CD4-positive, alpha-beta memory T cell (primary cell): ENCODE measurements at regions not wholly inside any gene's neighbourhood (a gene's known extent, or its start where the extent isn't known, plus 50 kb on each side); places are given as distances from the start of the nearest gene placed in this dataset.

Experiments used
- CTCF ChIA-PET: fragments of 350-600 bp; sonication (Branson Sonifier 250); formaldehyde crosslinking; loops from one replicate; lab custom pipeline; 2021; ENCODE audit warnings: inconsistent platforms; ENCODE audit not compliant: partially characterized antibody; lab: Charles Lee
- POLR2A ChIA-PET: fragments of 350-600 bp; sonication (Branson Sonifier 250); formaldehyde crosslinking; loops from one replicate; lab custom pipeline; 2021; ENCODE audit not compliant: partially characterized antibody; lab: Charles Lee
- DNase-seq, 5 donors: peaks; one replicate each; pipeline versions ENCODE4 v3.0.0 to v3.0.0-alpha.2; 2020 to 2022; ENCODE audit warnings: mixed read lengths in 1 of 5
- H3K27ac ChIP-seq: one replicate; pipeline ENCODE4 v1.7.0; 2013; ENCODE audit warnings: low read depth, low read length
- H3K27me3 ChIP-seq: 2 replicates; pipeline ENCODE4 v1.7.0; 2013; ENCODE audit warnings: mild to moderate bottlenecking, low read length, moderate library complexity; ENCODE audit not compliant: insufficient read depth
- H3K36me3 ChIP-seq: 2 replicates; pipeline ENCODE4 v1.7.0; 2013; ENCODE audit warnings: mild to moderate bottlenecking, low read length, moderate library complexity; ENCODE audit not compliant: insufficient read depth
- H3K4me1 ChIP-seq: 2 replicates; pipeline ENCODE4 v1.7.0; 2013; ENCODE audit warnings: mild to moderate bottlenecking, low read length, moderate library complexity; ENCODE audit not compliant: insufficient read depth
- H3K4me3 ChIP-seq, 2 donors: one replicate each; pipeline ENCODE4 v1.7.0; 2013; ENCODE audit warnings: low read length in 2 of 2, mild to moderate bottlenecking in 1 of 2
- H3K9me3 ChIP-seq, 2 donors: one replicate each; pipeline ENCODE4 v1.7.0; 2013; ENCODE audit warnings: low read length in 2 of 2, control low read depth in 1 of 2; ENCODE audit not compliant: control insufficient read depth in 1 of 2
- H3K27ac Mint-ChIP-seq, 7 donors: one replicate each; pipeline ENCODE4 v1.8.0; 2020 to 2021; ENCODE audit warnings: mixed read lengths in 7 of 7, mild to moderate bottlenecking in 6 of 7, inconsistent platforms in 3 of 7, moderate library complexity in 3 of 7
- H3K27me3 Mint-ChIP-seq, 2 donors: one replicate each; pipeline ENCODE4 v1.8.0; 2020 to 2021; ENCODE audit warnings: mixed read lengths in 2 of 2
- H3K36me3 Mint-ChIP-seq, 2 donors: one replicate each; pipeline ENCODE4 v1.8.0; 2020 to 2021; ENCODE audit warnings: mixed read lengths in 2 of 2, inconsistent platforms in 1 of 2, mild to moderate bottlenecking in 1 of 2
- H3K4me1 Mint-ChIP-seq, 4 donors: one replicate each; pipeline ENCODE4 v1.8.0; 2020 to 2021; ENCODE audit warnings: mixed read lengths in 4 of 4, mild to moderate bottlenecking in 1 of 4
- H3K4me3 Mint-ChIP-seq, 8 donors: one replicate each; pipeline ENCODE4 v1.8.0; 2020 to 2021; ENCODE audit warnings: mixed read lengths in 8 of 8, mild to moderate bottlenecking in 7 of 8, moderate library complexity in 6 of 8, inconsistent platforms in 3 of 8
- H3K9me3 Mint-ChIP-seq, 8 donors: one replicate each; pipeline ENCODE4 v1.8.0; 2020 to 2021; ENCODE audit warnings: mixed read lengths in 8 of 8, mild to moderate bottlenecking in 5 of 8, inconsistent platforms in 3 of 8, moderate library complexity in 1 of 8
- intact Hi-C: fragments of 100-400 bp; cut with micrococcal nuclease; formaldehyde crosslinking; loops from one replicate; pipeline ENCODE4 v1.15.1; 2023

GRCh38 chr12:84585776-84586395 is 326.7 kb downstream of the SLC6A15 start:
- H3K9me3 Mint-ChIP-seq = peaks cover 0 to 8% (median 0%) of the 10 kb centered on the region in 8 donors

GRCh38 chr12:84572196-84572595 is 340.4 kb downstream of the SLC6A15 start:
- no peak for DNase-seq
- no peaks in the 10 kb centered on the region for H3K36me3 Mint-ChIP-seq
- H3K27ac Mint-ChIP-seq = no peak overlapping the region
- H3K27me3 ChIP-seq = no peaks in the 10 kb centered on the region
- no peaks in the 10 kb centered on the region for H3K27me3 Mint-ChIP-seq
- H3K4me1 ChIP-seq = no peaks in the 10 kb centered on the region
- H3K4me1 Mint-ChIP-seq = no peaks in the 10 kb centered on the region
- ChIA-PET CTCF (no interaction called here), POLR2A (no interaction called here)
- no peak overlapping the region for H3K4me3 ChIP-seq
- H3K36me3 ChIP-seq = no peaks in the 10 kb centered on the region
- intact Hi-C loops = no loop called here
- peaks cover 0 to 8% (median 4%) of the 10 kb centered on the region in 8 donors for H3K9me3 Mint-ChIP-seq
- no peaks in the 10 kb centered on the region for H3K9me3 ChIP-seq
- H3K27ac ChIP-seq = no peak overlapping the region
- H3K4me3 Mint-ChIP-seq = no peak overlapping the region

More at GRCh38 chr12:84585776-84586395, 326.7 kb downstream of the SLC6A15 start:
- DNase-seq = no peak
- Mint-ChIP-seq H3K36me3 (no peaks in the 10 kb centered on the region), H3K27ac (no peak overlapping the region), H3K4me1 (no peaks in the 10 kb centered on the region), H3K4me3 (no peak overlapping the region), H3K27me3 (no peaks in the 10 kb centered on the region)
- intact Hi-C loops = no loop called here
- no peaks in the 10 kb centered on the region for H3K9me3 ChIP-seq
- CTCF ChIA-PET = no interaction called here
- no peaks in the 10 kb centered on the region for H3K4me1 ChIP-seq
- no peak overlapping the region for H3K27ac ChIP-seq
- H3K36me3 ChIP-seq = no peaks in the 10 kb centered on the region
- no peak overlapping the region for H3K4me3 ChIP-seq
- no peaks in the 10 kb centered on the region for H3K27me3 ChIP-seq
- POLR2A ChIA-PET = no interaction called here

- H3K9me3 ChIP-seq = no peaks in the 10 kb centered on the region
- H3K27ac ChIP-seq = no peak overlapping the region
- H3K27me3 ChIP-seq = no peaks in the 10 kb centered on the region
- H3K36me3 Mint-ChIP-seq = no peaks in the 10 kb centered on the region
- intact Hi-C loops = no loop called here
- H3K4me1 Mint-ChIP-seq = no peaks in the 10 kb centered on the region
- H3K27ac Mint-ChIP-seq = no peak overlapping the region
- ChIA-PET POLR2A (no interaction called here), CTCF (no interaction called here)
- no peak overlapping the region for H3K4me3 Mint-ChIP-seq
- H3K4me1 ChIP-seq = no peaks in the 10 kb centered on the region
- DNase-seq = no peak
- H3K27me3 Mint-ChIP-seq = no peaks in the 10 kb centered on the region
- peaks cover 0 to 7% (median 0%) of the 10 kb centered on the region in 8 donors for H3K9me3 Mint-ChIP-seq
- H3K4me3 ChIP-seq = no peak overlapping the region
- H3K36me3 ChIP-seq = no peaks in the 10 kb centered on the region
Observed at GRCh38 chr12:84562331-84562730, 350.3 kb downstream of the SLC6A15 start.

- H3K27ac Mint-ChIP-seq = no peak overlapping the region
- POLR2A ChIA-PET = no interaction called here
- intact Hi-C loops = no loop called here
Observed at GRCh38 chr12:84561351-84561750, 351.2 kb downstream of the SLC6A15 start.

GRCh38 chr12:84554199-84554723 is 358.3 kb downstream of the SLC6A15 start:
- H3K36me3 Mint-ChIP-seq = no peaks in the 10 kb centered on the region
- CTCF ChIA-PET = no interaction called here
- no peak overlapping the region for H3K4me3 ChIP-seq
- peaks cover 0 to 6% (median 0%) of the 10 kb centered on the region in 8 donors for H3K9me3 Mint-ChIP-seq
- no peaks in the 10 kb centered on the region for H3K4me1 ChIP-seq
- POLR2A ChIA-PET = no interaction called here
- no peaks in the 10 kb centered on the region for H3K9me3 ChIP-seq
- no peak for DNase-seq
- H3K27me3 ChIP-seq = no peaks in the 10 kb centered on the region
- no peaks in the 10 kb centered on the region for H3K36me3 ChIP-seq
- H3K27ac Mint-ChIP-seq = no peak overlapping the region
- intact Hi-C loops = no loop called here
- no peaks in the 10 kb centered on the region for H3K4me1 Mint-ChIP-seq
- no peaks in the 10 kb centered on the region for H3K27me3 Mint-ChIP-seq
- H3K27ac ChIP-seq = no peak overlapping the region
- H3K4me3 Mint-ChIP-seq = no peak overlapping the region

More at GRCh38 chr12:84561351-84561750, 351.2 kb downstream of the SLC6A15 start:
- CTCF ChIA-PET = no interaction called here
- H3K4me1 Mint-ChIP-seq = no peaks in the 10 kb centered on the region
- Histone ChIP-seq H3K36me3 (no peaks in the 10 kb centered on the region), H3K27me3 (no peaks in the 10 kb centered on the region), H3K4me1 (no peaks in the 10 kb centered on the region), H3K9me3 (no peaks in the 10 kb centered on the region), H3K4me3 (no peak overlapping the region), H3K27ac (no peak overlapping the region)
- H3K27me3 Mint-ChIP-seq = no peaks in the 10 kb centered on the region
- no peak overlapping the region for H3K4me3 Mint-ChIP-seq
- no peaks in the 10 kb centered on the region for H3K36me3 Mint-ChIP-seq
- H3K9me3 Mint-ChIP-seq = peaks cover 0 to 4% (median 0%) of the 10 kb centered on the region in 8 donors
- no peak for DNase-seq

- H3K4me1 Mint-ChIP-seq = no peaks in the 10 kb centered on the region
- ChIA-PET CTCF (no interaction called here), POLR2A (no interaction called here)
- no peak overlapping the region for H3K27ac Mint-ChIP-seq
- no peak overlapping the region for H3K4me3 Mint-ChIP-seq
- H3K9me3 ChIP-seq = no peaks in the 10 kb centered on the region
- H3K4me3 ChIP-seq = no peak overlapping the region
- intact Hi-C loops = no loop called here
- H3K4me1 ChIP-seq = no peaks in the 10 kb centered on the region
- H3K36me3 ChIP-seq = no peaks in the 10 kb centered on the region
- H3K9me3 Mint-ChIP-seq = peaks cover 0 to 6% (median 0%) of the 10 kb centered on the region in 8 donors
- H3K27ac ChIP-seq = no peak overlapping the region
- H3K27me3 ChIP-seq = no peaks in the 10 kb centered on the region
- H3K36me3 Mint-ChIP-seq = no peaks in the 10 kb centered on the region
- no peak for DNase-seq
- no peaks in the 10 kb centered on the region for H3K27me3 Mint-ChIP-seq
Observed at GRCh38 chr12:84553331-84554117, 359.1 kb downstream of the SLC6A15 start.

- H3K27ac Mint-ChIP-seq = no peak overlapping the region
- no peak overlapping the region for H3K4me3 Mint-ChIP-seq
- ChIA-PET CTCF (no interaction called here), POLR2A (no interaction called here)
- peaks cover 0 to 6% (median 2%) of the 10 kb centered on the region in 8 donors for H3K9me3 Mint-ChIP-seq
- H3K9me3 ChIP-seq = no peaks in the 10 kb centered on the region
- H3K4me1 Mint-ChIP-seq = no peaks in the 10 kb centered on the region
- no peak for DNase-seq
- H3K4me1 ChIP-seq = no peaks in the 10 kb centered on the region
- no peak overlapping the region for H3K4me3 ChIP-seq
- no peaks in the 10 kb centered on the region for H3K27me3 ChIP-seq
- no peaks in the 10 kb centered on the region for H3K36me3 Mint-ChIP-seq
- no peaks in the 10 kb centered on the region for H3K27me3 Mint-ChIP-seq
- no peak overlapping the region for H3K27ac ChIP-seq
- intact Hi-C loops = no loop called here
- H3K36me3 ChIP-seq = no peaks in the 10 kb centered on the region
Observed at GRCh38 chr12:84551373-84551772, 361.2 kb downstream of the SLC6A15 start.
